GM12878 (cell line): ENCODE measurements at regions not wholly inside any gene's neighbourhood (a gene's known extent, or its start where the extent isn't known, plus 50 kb on each side); places are given as distances from the start of the nearest gene placed in this dataset.

Experiments
- ATAC-seq: fragments of 200-7000 bp; cut with Tn5 transposase; 3 replicates; pipeline ENCODE4 v1.9.1; 2020; ENCODE audit warnings: mild to moderate bottlenecking, moderate library complexity
- BruUV-seq: library from RNA; stranded (reverse); fragments of 400-500 nt; replicated peaks from 2 replicates; lab custom pipeline; 2021; lab: Mats Ljungman, UMichigan
- CTCF ChIA-PET: fragments of 300-600 bp; sonication (Branson Sonifier 250); formaldehyde crosslinking; extraction: SDS; loops from one replicate; lab custom pipeline; 2021; ENCODE audit warnings: inconsistent platforms; lab: Yijun Ruan, JAX
- POLR2A ChIA-PET: fragments of 350-600 bp; formaldehyde crosslinking; extraction: SDS; loops from one replicate; lab custom pipeline; 2021; ENCODE audit warnings: inconsistent platforms; lab: Charles Lee
- RAD21 ChIA-PET: fragments of 300-600 bp; sonication (Branson Sonifier 250); formaldehyde crosslinking; loops from one replicate; lab custom pipeline; 2023; ENCODE audit warnings: antibody characterized with exemption; ENCODE audit not compliant: unreplicated experiment; lab: Charles Lee
- SMC1A ChIA-PET: fragments of 300-600 bp; sonication (Branson Sonifier 250); formaldehyde crosslinking; loops from one replicate; lab custom pipeline; 2023; ENCODE audit not compliant: unreplicated experiment, uncharacterized antibody; lab: Charles Lee
- DNase-seq: peaks from one replicate; pipeline ENCODE4 v3.0.0-alpha.2; 2011; ENCODE audit warnings: low read depth, low spot score
- FAIRE-seq: peaks from 3 replicates; lab custom pipeline; 2011; peaks lifted over from hg19 to GRCh38; lab: Jason Lieb, UNC
- H2AFZ ChIP-seq: 2 replicates; pipeline ENCODE4 v1.6.0; 2011; ENCODE audit warnings: low read depth, low read length, control low read depth; ENCODE audit not compliant: control insufficient read depth
- H3K27ac ChIP-seq: 2 replicates; pipeline ENCODE4 v1.5.1; 2011; ENCODE audit warnings: control low read depth; ENCODE audit not compliant: control insufficient read depth, insufficient read depth
- H3K27me3 ChIP-seq, 2 experiments: replicated peaks in 1 of 2; 2 replicates each; pipeline versions ENCODE4 v1.6.0 to v1.6.1; 2011; ENCODE audit warnings: low read length in 1 of 2; ENCODE audit not compliant: control insufficient read depth in 2 of 2, insufficient read depth in 2 of 2
- H3K36me3 ChIP-seq, 2 experiments: 2 replicates each; pipeline ENCODE4 v1.5.1; 2011; ENCODE audit warnings: low read length in 1 of 2; ENCODE audit not compliant: control insufficient read depth in 2 of 2, insufficient read depth in 2 of 2
- H3K4me1 ChIP-seq: 2 replicates; pipeline ENCODE4 v1.6.1; 2011; ENCODE audit warnings: mild to moderate bottlenecking, low read length, moderate library complexity, mixed read lengths; ENCODE audit not compliant: control insufficient read depth, insufficient read depth
- H3K4me2 ChIP-seq: 2 replicates; pipeline ENCODE4 v1.6.0; 2011; ENCODE audit warnings: control low read depth; ENCODE audit not compliant: control insufficient read depth, insufficient read depth
- H3K4me3 ChIP-seq: fragments of 200-600 bp; sonication (generic); 2 replicates; pipeline ENCODE4 v1.5.1; 2016
- H3K79me2 ChIP-seq: 2 replicates; pipeline ENCODE4 v1.6.0; 2011; ENCODE audit warnings: low read length; ENCODE audit not compliant: control insufficient read depth, insufficient read depth
- H3K9ac ChIP-seq: 2 replicates; pipeline ENCODE4 v1.8.0; 2011; ENCODE audit warnings: low read length, control low read depth, mixed read lengths; ENCODE audit not compliant: control insufficient read depth, insufficient read depth
- H3K9me3 ChIP-seq: replicated peaks from 3 replicates; pipeline ENCODE4 v1.5.1; 2011; ENCODE audit warnings: mild to moderate bottlenecking, low read length; ENCODE audit not compliant: control insufficient read depth, insufficient read depth
- H4K20me1 ChIP-seq: 2 replicates; pipeline ENCODE4 v1.6.0; 2011; ENCODE audit not compliant: control insufficient read depth, insufficient read depth
- ASH2L ChIP-seq: fragments of 300-600, 200-600 bp; sonication (generic); IDR thresholded peaks from 2 replicates; pipeline ENCODE4 v1.6.1; 2017; ENCODE audit warnings: low read depth, mild to moderate bottlenecking, borderline replicate concordance
- FOXK2 ChIP-seq: fragments of 450-650 bp; IDR thresholded peaks from 2 replicates; pipeline ENCODE4 v1.6.1; 2017; ENCODE audit warnings: mild to moderate bottlenecking, moderate library complexity
- MTA2 ChIP-seq: fragments of 450-650 bp; IDR thresholded peaks from 2 replicates; pipeline ENCODE4 v1.6.1; 2016; ENCODE audit warnings: low read depth, mild to moderate bottlenecking, moderate library complexity
- NR2C2 ChIP-seq: IDR thresholded peaks from 2 replicates; pipeline ENCODE4 v1.6.1; 2011; ENCODE audit warnings: borderline replicate concordance, low read depth; ENCODE audit not compliant: control insufficient read depth, insufficient read length
- NRF1 ChIP-seq: conservative IDR thresholded peaks from 2 replicates; pipeline ENCODE4 v1.6.1; 2011; ENCODE audit warnings: mild to moderate bottlenecking, low read depth, low read length, improper control_type of control experiment
- POLR2AphosphoS5 ChIP-seq: IDR thresholded peaks from 2 replicates; pipeline ENCODE4 v1.6.1; 2011; ENCODE audit warnings: mild to moderate bottlenecking, low read length, inconsistent platforms
- POU2F2 ChIP-seq: IDR thresholded peaks from 3 replicates; pipeline ENCODE4 v1.6.1; 2011; ENCODE audit warnings: low read depth, mild to moderate bottlenecking, low read length, borderline replicate concordance
- RBBP5 ChIP-seq: fragments of 200-600 bp; sonication (generic); conservative IDR thresholded peaks from 2 replicates; pipeline ENCODE4 v1.6.1; 2016
- STAT3 ChIP-seq: IDR thresholded peaks from 2 replicates; pipeline ENCODE4 v1.6.1; 2011; ENCODE audit warnings: low read depth, low read length, improper control_type of control experiment
- ZBED1 ChIP-seq: IDR thresholded peaks from 2 replicates; pipeline ENCODE4 v1.6.1; 2016; ENCODE audit warnings: borderline replicate concordance
- ZNF217 ChIP-seq: fragments of 450-650 bp; IDR thresholded peaks from 2 replicates; pipeline ENCODE4 v1.6.1; 2017; ENCODE audit warnings: antibody characterized with exemption, mild to moderate bottlenecking
- WGBS: methylation state at CpG from one replicate; pipeline ENCODE4 v1.1.6; 2016; ENCODE audit warnings: low lambda C conversion rate; ENCODE audit not compliant: insufficient replicate concordance, insufficient coverage; ENCODE audit errors: missing lambda C conversion rate; 5-methylcytosine and 5-hydroxymethylcytosine counted together
- in situ Hi-C: fragments of 300-500 bp; cut with MboI; formaldehyde crosslinking; loops from 9 replicates; pipeline ENCODE4 v1.14.3; 2018; ENCODE audit warnings: mixed read lengths
- intact Hi-C: fragments of 100-400 bp; cut with micrococcal nuclease; formaldehyde crosslinking; loops from one replicate; pipeline ENCODE4 v1.14.2; 2022; ENCODE audit not compliant: unreplicated experiment
- TF ChIP-seq, protein P1 (sequence below): fragments of 450-650 bp; IDR thresholded peaks from 2 replicates; pipeline ENCODE4 v1.6.1; 2017; ENCODE audit warnings: mild to moderate bottlenecking, moderate library complexity

DNA sequence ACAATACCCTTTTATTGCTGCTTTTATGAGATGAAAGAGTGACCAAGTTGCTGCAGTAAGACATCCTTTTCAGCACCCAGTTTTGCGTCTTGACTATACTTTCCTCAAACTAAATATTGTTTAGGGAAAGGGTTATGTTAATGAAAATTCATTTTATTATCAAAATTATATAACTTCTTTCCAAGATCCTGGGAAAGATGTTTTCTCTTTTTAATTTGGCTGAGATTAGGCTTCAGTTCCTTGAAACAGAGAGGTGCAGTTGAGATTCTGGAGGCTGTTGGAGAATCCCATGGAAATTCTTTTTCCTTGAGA lies 91.6 kb upstream of the KCNA3 start:
- SMC1A ChIA-PET, result interaction anchor here (1.0 to 6.7 kb wide), 29 partner anchors 8 to 635 kb away, joined by 3 to 119 read pairs (median 9); no protein-coding TSS in a partner anchor
- intact Hi-C loops (loop anchor here (1.0 kb wide), 2 partner anchors 135 to 147 kb away; no protein-coding TSS in a partner anchor), in situ Hi-C loops (no loop called here)
- Histone ChIP-seq H3K27ac (no peak overlapping the region), H3K79me2 (no peaks in the 10 kb centered on the region), H3K4me1 (peaks cover 11% of the 10 kb centered on the region), H2AFZ (no peak overlapping the region), H3K4me2 (no peak overlapping the region), H3K4me3 (no peak overlapping the region), H3K36me3 (no peaks in the 10 kb centered on the region), H3K27me3 (no peaks in the 10 kb centered on the region), H3K9ac (no peak overlapping the region), H4K20me1 (no peaks in the 10 kb centered on the region), H3K9me3 (no peaks in the 10 kb centered on the region)
- 0% methylated on average over 1 of the region's 1 CpG for WGBS
- POLR2A ChIA-PET, result no interaction called here
- DNase-seq (no peak), ATAC-seq (no peak), FAIRE-seq (no peak)
- BruUV-seq, result no TSS peak
- TF ChIP-seq ZBED1 (no peak), NRF1 (no peak), MTA2 (no peak), STAT3 (no peak), POU2F2 (no peak), NR2C2 (no peak), FOXK2 (no peak), ASH2L (no peak), RBBP5 (no peak), ZNF217 (no peak), POLR2AphosphoS5 (no peak)
- TF ChIP-seq, protein P1, sequence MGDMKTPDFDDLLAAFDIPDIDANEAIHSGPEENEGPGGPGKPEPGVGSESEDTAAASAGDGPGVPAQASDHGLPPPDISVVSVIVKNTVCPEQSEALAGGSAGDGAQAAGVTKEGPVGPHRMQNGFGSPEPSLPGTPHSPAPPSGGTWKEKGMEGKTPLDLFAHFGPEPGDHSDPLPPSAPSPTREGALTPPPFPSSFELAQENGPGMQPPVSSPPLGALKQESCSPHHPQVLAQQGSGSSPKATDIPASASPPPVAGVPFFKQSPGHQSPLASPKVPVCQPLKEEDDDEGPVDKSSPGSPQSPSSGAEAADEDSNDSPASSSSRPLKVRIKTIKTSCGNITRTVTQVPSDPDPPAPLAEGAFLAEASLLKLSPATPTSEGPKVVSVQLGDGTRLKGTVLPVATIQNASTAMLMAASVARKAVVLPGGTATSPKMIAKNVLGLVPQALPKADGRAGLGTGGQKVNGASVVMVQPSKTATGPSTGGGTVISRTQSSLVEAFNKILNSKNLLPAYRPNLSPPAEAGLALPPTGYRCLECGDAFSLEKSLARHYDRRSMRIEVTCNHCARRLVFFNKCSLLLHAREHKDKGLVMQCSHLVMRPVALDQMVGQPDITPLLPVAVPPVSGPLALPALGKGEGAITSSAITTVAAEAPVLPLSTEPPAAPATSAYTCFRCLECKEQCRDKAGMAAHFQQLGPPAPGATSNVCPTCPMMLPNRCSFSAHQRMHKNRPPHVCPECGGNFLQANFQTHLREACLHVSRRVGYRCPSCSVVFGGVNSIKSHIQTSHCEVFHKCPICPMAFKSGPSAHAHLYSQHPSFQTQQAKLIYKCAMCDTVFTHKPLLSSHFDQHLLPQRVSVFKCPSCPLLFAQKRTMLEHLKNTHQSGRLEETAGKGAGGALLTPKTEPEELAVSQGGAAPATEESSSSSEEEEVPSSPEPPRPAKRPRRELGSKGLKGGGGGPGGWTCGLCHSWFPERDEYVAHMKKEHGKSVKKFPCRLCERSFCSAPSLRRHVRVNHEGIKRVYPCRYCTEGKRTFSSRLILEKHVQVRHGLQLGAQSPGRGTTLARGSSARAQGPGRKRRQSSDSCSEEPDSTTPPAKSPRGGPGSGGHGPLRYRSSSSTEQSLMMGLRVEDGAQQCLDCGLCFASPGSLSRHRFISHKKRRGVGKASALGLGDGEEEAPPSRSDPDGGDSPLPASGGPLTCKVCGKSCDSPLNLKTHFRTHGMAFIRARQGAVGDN, result no peak
- CTCF ChIA-PET, result interaction anchor here (1.0 to 6.4 kb wide), 39 partner anchors 10 to 271 kb away, joined by 3 to 180 read pairs (median 6); no protein-coding TSS in a partner anchor
- RAD21 ChIA-PET, result interaction anchor here (1.0 to 6.4 kb wide), 31 partner anchors 8 to 354 kb away, joined by 3 to 113 read pairs (median 7); no protein-coding TSS in a partner anchor
